DOHH2 (cell line): ENCODE measurements at regions not wholly inside any gene's neighbourhood (a gene's known extent, or its start where the extent isn't known, plus 50 kb on each side); places are given as distances from the start of the nearest gene placed in this dataset.

Experiments
- CTCF ChIP-seq: fragments of 200-600 bp; sonication (generic); IDR thresholded peaks from one replicate; pipeline ENCODE4 v1.5.1; 2014; ENCODE audit warnings: antibody characterized with exemption, mild to moderate bottlenecking, low read depth, low read length; ENCODE audit not compliant: poor library complexity, severe bottlenecking
- EZH2phosphoT487 ChIP-seq: fragments of 200-600 bp; sonication (generic); IDR thresholded peaks from 2 replicates; pipeline ENCODE4 v1.6.1; 2017; ENCODE audit warnings: borderline replicate concordance, mild to moderate bottlenecking, antibody characterized with exemption, low read length, moderate library complexity, mixed read lengths

- TF ChIP-seq CTCF (no peak), EZH2phosphoT487 (no peak)
Observed at GRCh38 chr5:166281433-166281832, 2010.0 kb upstream of the WWC1 start.
